Rectal smooth muscle tissue (tissue), 1 donor: ENCODE measurements at regions not wholly inside any gene's neighbourhood (a gene's known extent, or its start where the extent isn't known, plus 50 kb on each side); places are given as distances from the start of the nearest gene placed in this dataset.
"Not testable (repeated sequence)": the region's sequence is repeated elsewhere in the genome, so short reads cannot be mapped to it uniquely, and the experiment has no call there.

Source experiments
- H3K27ac ChIP-seq: one replicate; pipeline ENCODE4 v1.7.0; 2013; ENCODE audit warnings: low read depth, low read length, inconsistent platforms
- H3K27me3 ChIP-seq: one replicate; pipeline ENCODE4 v1.7.0; 2013; ENCODE audit warnings: low read length; ENCODE audit not compliant: control insufficient read depth, insufficient read depth
- H3K36me3 ChIP-seq: one replicate; pipeline ENCODE4 v1.7.0; 2013; ENCODE audit warnings: low read length; ENCODE audit not compliant: control insufficient read depth, insufficient read depth
- H3K4me1 ChIP-seq: one replicate; pipeline ENCODE4 v1.7.0; 2013; ENCODE audit warnings: low read length; ENCODE audit not compliant: control insufficient read depth, insufficient read depth
- H3K4me3 ChIP-seq: one replicate; pipeline ENCODE4 v1.7.0; 2013; ENCODE audit warnings: low read length
- H3K9ac ChIP-seq: one replicate; pipeline ENCODE4 v1.7.0; 2013; ENCODE audit warnings: low read length

DNA sequence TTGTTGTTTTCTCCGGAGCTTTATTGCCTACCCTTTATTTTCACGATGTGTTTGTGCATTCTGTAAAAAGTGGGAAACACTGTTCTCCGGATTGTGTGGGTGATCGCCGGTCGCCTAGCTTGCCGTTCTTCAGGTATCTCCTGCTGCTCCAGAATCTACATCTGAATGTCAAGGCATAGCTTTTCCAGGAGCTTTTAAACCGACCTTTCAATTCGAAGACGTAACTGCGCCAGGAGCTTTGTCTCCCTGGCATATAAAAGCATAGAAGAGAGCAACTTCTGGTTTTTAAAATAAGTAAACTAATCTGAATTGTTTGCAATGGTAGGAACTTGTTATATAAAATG, 96.0 kb downstream of the HFE start:
- H3K9ac ChIP-seq = peak overlapping the region; percentile 38
- H3K4me1 ChIP-seq = no peaks in the 10 kb centered on the region
- H3K36me3 ChIP-seq = no peaks in the 10 kb centered on the region
- peak overlapping the region; percentile 89 for H3K4me3 ChIP-seq
- H3K27ac ChIP-seq = peak overlapping the region; percentile 86
- H3K27me3 ChIP-seq = no peaks in the 10 kb centered on the region

- Histone ChIP-seq H3K4me3 (peak overlapping the region; percentile 89), H3K27ac (peak overlapping the region; percentile 86), H3K9ac (peak overlapping the region; percentile 45), H3K27me3 (no peaks in the 10 kb centered on the region), H3K4me1 (no peaks in the 10 kb centered on the region), H3K36me3 (no peaks in the 10 kb centered on the region)
These were observed 96.5 kb downstream of the HFE start for GRCh38 chr6:26183581-26184366.

- H3K4me3 ChIP-seq = peak overlapping the region; percentile 89
- no peaks in the 10 kb centered on the region for H3K27me3 ChIP-seq
- no peaks in the 10 kb centered on the region for H3K36me3 ChIP-seq
- H3K27ac ChIP-seq = peak overlapping the region; percentile 86
- no peaks in the 10 kb centered on the region for H3K4me1 ChIP-seq
- no peak overlapping the region for H3K9ac ChIP-seq
These were observed 97.2 kb downstream of the HFE start for GRCh38 chr6:26184367-26184891.

- H3K4me1 ChIP-seq = no peaks in the 10 kb centered on the region
- no peaks in the 10 kb centered on the region for H3K36me3 ChIP-seq
- no peak overlapping the region for H3K27ac ChIP-seq
- H3K27me3 ChIP-seq = no peaks in the 10 kb centered on the region
- no peak overlapping the region for H3K4me3 ChIP-seq
- no peak overlapping the region for H3K9ac ChIP-seq
These were observed 97.8 kb downstream of the HFE start for GRCh38 chr6:26185004-26185403.

DNA sequence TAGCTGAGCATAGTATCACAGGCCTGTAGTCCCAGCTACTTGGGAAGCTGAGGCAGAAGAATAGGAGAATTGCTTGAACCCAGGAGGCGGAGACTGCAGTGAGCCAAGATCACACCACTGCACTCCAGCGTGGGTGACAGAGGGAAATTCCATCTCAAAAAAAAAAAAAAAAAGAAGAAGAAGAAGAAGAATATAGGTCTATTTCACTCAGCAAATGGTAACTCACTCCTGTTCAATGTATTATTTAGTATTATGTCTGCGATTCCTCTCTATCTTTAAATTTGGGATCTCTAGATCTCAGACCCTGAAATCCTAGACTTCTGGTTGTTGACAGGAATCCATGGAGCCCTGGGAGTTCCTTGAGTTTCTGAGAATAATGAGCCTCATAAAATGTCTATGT, 98.6 kb downstream of the HFE start:
- Histone ChIP-seq H3K9ac (no peak overlapping the region), H3K4me1 (no peaks in the 10 kb centered on the region), H3K4me3 (no peak overlapping the region), H3K27ac (no peak overlapping the region), H3K27me3 (no peaks in the 10 kb centered on the region), H3K36me3 (no peaks in the 10 kb centered on the region)

DNA sequence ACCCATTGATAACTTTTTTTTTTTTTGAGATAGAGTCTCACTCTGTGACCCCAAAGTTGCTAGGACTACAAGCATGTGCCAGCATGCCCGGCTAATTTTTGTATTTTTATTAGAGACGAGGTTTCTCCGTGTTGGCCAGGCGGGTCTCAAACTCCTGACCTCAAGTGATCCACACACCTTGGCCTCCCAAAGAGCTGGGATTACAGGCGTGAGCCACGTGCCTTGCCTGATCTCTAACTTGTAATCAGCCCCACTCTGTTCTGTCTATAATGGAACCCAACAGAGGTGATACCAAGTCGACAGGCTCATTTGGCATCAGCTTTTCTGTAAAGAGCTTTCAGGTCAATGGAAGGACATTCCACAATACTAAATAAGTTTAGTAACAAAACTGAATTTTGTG, 99.4 kb downstream of the HFE start:
- Histone ChIP-seq H3K4me3 (no peak overlapping the region), H3K36me3 (no peaks in the 10 kb centered on the region), H3K4me1 (no peaks in the 10 kb centered on the region), H3K9ac (no peak overlapping the region), H3K27me3 (no peaks in the 10 kb centered on the region), H3K27ac (no peak overlapping the region)

- Histone ChIP-seq H3K36me3 (no peaks in the 10 kb centered on the region), H3K27me3 (no peaks in the 10 kb centered on the region), H3K9ac (no peak overlapping the region), H3K27ac (no peak overlapping the region), H3K4me3 (no peak overlapping the region), H3K4me1 (no peaks in the 10 kb centered on the region)
These were observed 100.1 kb downstream of the HFE start for GRCh38 chr6:26187292-26187691.

DNA sequence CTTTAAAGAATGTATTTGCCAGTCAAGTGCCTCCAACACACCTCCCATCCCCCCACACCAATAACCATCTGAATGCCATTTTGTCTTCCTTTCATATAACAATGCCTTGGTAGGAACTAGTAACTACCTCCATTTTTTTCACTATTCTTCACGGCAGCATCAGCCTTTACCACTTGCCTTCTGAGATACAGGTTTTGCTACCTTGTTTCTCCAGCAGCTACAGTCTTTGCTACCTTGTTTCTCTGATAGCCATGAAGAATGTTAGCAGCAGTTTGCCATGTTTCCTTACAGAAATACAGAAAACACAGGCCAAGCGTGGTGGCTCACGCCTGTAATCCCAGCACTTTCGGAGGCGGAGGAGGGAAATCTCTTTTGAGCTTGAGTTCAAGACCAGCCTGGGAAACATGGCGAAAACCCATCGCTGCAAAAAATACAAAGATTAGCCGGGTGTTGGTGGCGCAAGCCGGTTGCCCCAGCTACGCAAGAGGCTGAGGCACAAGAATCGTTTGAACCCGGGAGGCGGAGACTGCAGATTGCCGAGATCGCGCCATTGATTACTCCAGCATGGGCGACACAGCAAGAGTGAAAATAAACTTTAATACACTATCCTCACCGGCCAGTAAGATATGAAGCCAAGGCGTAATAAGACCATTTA, 100.9 kb downstream of the HFE start:
- H3K4me1 ChIP-seq = no peaks in the 10 kb centered on the region
- H3K36me3 ChIP-seq = no peaks in the 10 kb centered on the region
- peak overlapping the region; percentile 81 for H3K9ac ChIP-seq
- H3K27ac ChIP-seq = peak overlapping the region; percentile 85
- H3K27me3 ChIP-seq = no peaks in the 10 kb centered on the region
- peak overlapping the region; percentile 83 for H3K4me3 ChIP-seq

DNA sequence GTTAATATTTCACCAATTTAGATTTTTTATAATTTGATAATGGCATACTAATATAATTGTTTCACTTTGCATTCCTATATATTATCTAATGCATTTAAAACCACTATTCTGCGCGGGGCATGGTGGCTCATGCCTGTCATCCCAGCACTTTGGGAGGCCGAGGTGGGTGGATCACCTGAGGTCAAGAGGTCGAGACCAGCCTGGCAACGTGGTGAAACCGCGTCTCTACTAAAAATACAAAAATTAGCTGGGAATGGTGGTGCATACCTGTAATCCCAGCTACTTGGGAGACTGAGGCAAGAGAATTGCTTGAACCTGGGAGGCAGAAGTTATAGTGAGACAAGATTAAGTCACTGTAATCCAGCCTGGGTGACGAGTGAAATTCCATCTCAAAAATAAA, 104.3 kb downstream of the HFE start:
- H3K4me1 ChIP-seq, H3K27me3 ChIP-seq, H3K4me3 ChIP-seq, H3K36me3 ChIP-seq, H3K9ac ChIP-seq, H3K27ac ChIP-seq: not testable (repeated sequence)

GRCh38 chr6:26193467-26194328, 106.5 kb downstream of the HFE start:
- Histone ChIP-seq H3K27me3 (no peaks in the 10 kb centered on the region), H3K4me1 (peaks cover 7% of the 10 kb centered on the region), H3K9ac (no peak overlapping the region), H3K36me3 (no peaks in the 10 kb centered on the region), H3K4me3 (no peak overlapping the region), H3K27ac (peak overlapping the region; percentile 98)

DNA sequence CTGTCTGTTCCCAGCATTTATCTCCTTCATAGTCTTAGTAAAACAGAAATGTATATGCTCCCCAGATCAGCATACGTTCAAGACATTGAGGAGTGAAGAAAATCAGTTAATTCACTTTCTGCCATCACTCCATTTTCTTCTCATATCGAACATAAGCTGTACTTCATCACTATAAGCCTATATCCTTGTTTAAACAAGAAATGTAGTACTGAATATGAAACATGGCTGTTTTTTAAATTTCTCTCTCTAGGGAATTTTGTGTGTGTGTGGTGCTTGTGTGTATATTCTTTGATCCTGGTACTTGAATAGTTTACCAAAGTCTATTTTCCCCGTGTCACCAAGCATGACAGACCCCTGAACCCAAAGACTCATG, 107.1 kb downstream of the HFE start:
- no peak overlapping the region for H3K9ac ChIP-seq
- H3K27ac ChIP-seq = peak overlapping the region; percentile 98
- H3K4me1 ChIP-seq = peaks cover 8% of the 10 kb centered on the region
- H3K4me3 ChIP-seq = no peak overlapping the region
- no peaks in the 10 kb centered on the region for H3K27me3 ChIP-seq
- no peaks in the 10 kb centered on the region for H3K36me3 ChIP-seq

DNA sequence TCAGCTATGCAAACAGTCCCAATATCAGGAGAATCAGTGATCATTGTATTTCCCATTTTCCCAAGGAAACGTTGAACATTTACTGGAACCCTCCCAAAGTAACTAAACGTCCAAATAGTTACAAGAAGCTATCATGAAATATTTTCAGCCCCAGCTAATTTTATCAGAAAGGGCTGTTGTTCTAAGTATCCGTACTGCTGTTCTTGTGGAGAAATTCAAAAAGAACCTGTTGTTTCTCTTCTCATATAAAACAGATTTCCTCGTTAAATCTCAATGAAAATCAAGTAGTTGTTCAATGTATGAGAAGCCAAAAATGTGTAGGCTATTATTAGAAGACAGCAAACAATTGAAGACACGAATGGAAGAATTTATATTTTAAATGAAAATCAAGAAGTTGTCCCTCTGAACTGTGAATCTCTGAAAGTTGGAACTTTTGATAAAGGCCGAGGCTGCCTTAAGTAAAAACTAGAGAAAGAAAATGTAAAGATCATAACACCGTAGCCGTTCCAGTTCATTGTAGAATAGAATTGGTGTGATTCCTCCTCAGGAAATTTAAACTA, 107.7 kb downstream of the HFE start:
- no peaks in the 10 kb centered on the region for H3K27me3 ChIP-seq

More for the DNA sequence above, 107.7 kb downstream of the HFE start:
- Histone ChIP-seq H3K4me3 (peak overlapping the region; percentile 55), H3K27ac (peak overlapping the region; percentile 98), H3K9ac (no peak overlapping the region), H3K36me3 (no peaks in the 10 kb centered on the region), H3K4me1 (peaks cover 8% of the 10 kb centered on the region)
